ENCODE measurements at regions not wholly inside any gene's neighbourhood (a gene's known extent, or its start where the extent isn't known, plus 50 kb on each side); places are given as distances from the start of the nearest gene placed in this dataset.
"Not testable (repeated sequence)": the region's sequence is repeated elsewhere in the genome, so short reads cannot be mapped to it uniquely, and the experiment has no call there.

DNA sequence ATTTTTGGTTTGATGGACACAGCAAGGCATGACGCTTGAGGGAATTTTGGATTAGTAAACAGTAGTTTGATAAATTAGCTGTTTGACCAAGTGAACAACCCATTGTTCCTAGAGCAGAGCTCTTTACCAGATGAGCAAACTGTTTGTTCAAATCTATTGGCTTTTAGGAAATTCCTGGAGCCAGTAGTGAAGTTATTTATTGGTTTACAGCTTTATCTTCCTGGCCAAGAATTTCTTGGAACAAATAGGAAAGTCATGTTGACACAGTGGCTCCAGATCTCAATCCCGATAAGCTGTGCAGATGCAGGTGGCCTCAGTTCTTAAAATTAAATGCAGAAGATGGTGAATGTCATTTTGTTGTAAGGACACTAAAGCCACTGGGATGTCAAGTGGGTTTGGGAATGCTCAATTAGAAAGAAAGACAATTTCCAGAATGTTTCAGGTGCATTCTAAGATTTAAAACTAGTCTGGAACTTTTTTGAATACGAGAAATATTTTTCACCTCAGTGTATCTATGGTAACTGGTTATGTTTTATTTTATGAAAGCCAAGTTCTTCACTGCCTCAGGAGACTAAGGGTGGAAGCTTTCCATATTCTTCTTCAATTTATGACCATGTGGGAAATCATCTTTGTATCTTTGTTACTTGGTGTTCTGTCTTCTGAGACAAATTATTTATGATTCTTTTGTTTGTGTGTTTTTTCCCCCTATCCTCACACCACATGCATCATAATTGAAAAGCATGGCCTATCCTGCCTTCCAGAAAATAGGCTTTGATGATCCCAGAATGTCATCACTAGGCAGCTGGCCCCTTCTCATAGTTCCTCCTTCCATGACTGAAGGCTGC is 554.5 kb downstream of the STIM2 start:
- intact Hi-C loops (cut with micrococcal nuclease), result no loop called here
- DNase-seq, result no peak
- no peak for ATAC-seq

DNA sequence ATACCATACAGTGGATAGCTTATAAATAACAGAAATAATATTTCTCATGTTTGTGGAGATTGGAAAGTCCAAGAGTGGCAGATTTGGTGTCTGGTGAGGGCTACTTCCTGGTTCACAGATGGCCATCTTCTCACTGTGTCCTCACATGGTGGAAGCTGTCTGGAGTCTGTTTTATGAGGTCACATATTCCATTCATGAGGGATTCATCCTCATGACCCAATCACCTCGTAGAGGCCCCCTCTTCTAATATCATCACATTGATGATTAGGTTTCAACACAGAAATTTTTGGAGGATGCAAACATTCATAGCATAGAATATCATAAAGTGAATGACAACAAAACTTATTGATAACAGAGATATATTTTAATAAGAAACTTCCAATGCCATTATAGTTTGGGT is 568.0 kb downstream of the STIM2 start:
- ATAC-seq (no peak), DNase-seq (no peak)
- intact Hi-C loops (cut with micrococcal nuclease), result no loop called here

DNA sequence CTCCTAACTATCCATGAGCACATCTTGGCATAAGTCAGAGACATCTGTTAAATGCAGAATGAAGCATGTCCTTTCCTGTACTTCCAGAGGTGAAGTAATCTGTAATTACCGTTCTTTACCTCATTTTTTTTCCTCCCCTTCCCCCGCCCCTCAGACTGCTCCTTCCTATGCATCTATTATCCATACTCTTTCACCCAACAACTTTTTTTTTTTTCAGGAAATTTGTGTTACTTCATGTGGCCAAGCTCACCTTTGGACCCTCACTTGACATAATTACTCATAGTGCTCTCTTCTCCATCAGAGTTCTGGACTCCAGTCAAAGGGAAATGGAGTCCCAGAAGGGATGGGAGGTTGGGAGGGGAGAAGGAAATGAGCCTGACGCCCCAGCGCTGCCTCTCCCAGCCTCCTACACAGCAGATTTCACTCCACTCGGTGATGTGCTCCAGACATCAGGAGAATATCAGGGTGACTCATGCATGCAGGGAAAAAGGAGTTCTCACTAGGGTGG is 568.8 kb downstream of the STIM2 start:
- intact Hi-C loops (cut with micrococcal nuclease), result no loop called here
- DNase-seq (peak; percentile 30), ATAC-seq (peak; percentile 84)

DNA sequence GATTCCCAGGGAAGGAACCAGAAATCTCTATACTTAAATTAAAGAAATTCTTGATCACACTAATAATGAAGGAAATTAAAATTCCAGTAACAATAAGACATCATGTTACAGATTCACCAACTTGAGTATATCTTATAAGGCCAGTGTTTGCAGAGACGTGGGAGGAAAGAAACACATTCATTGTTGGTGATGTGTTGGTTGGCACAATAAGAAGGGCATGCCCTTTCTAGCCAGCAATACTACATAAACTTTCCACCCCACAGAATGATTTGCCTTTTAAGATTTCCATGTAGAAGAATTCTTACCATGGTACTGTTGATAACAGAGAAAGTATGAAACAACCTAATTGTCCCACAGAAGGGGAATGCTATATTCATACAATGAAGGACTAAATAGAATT is 581.5 kb downstream of the STIM2 start:
- DNase-seq (no peak), ATAC-seq (no peak)
- intact Hi-C loops (cut with micrococcal nuclease), result no loop called here

- intact Hi-C loops (cut with micrococcal nuclease); DNase-seq; ATAC-seq: not testable (repeated sequence)
Measured at GRCh38 chr4:27442661-27443060, 582.0 kb downstream of the STIM2 start.

DNA sequence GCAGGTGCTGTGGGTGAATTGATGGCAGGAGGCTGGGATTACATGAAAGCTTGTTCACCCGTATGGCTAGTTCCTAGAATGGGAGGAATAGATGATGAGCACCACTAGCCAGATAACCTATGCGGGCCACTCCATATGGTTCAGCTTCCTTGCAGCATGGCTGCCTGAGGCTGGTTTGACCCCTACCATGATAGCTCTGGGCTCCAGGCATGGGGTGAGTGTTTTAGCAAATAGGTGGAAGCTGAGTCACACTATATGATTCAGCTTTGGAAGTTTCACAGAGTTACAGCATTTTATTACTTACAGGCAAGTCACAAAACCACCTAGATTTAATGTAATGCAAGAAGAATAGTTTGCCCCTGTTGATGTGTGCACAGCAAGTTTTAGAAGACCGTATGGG is 603.2 kb downstream of the STIM2 start:
- ATAC-seq (no peak), DNase-seq (no peak)
- intact Hi-C loops (cut with micrococcal nuclease), result no loop called here

GRCh38 chr4:27467351-27467750 is 606.7 kb downstream of the STIM2 start:
- no peak for ATAC-seq
- intact Hi-C loops (cut with micrococcal nuclease), result no loop called here

DNA sequence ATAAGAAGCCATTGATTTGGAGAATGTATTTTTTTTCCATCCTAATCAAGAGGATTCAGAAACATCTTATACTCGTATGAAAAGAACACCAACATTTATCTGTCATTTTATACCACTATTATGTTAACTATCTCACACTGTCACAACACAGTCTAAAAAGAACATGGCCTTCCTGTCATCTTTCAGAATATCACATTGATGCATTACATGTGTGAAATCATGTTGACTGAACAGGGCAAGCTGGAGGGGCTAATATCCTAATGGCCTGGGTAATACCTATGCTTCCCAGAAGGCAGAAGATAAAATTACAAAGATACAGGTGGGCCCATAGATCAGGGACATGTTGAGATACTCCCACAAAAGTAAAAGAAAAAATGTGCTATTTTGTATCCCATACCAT is 611.7 kb downstream of the STIM2 start:
- ATAC-seq (no peak), DNase-seq (no peak)
- intact Hi-C loops (cut with micrococcal nuclease), result no loop called here

More at GRCh38 chr4:27467351-27467750, 606.7 kb downstream of the STIM2 start:
- no peak for DNase-seq

DNA sequence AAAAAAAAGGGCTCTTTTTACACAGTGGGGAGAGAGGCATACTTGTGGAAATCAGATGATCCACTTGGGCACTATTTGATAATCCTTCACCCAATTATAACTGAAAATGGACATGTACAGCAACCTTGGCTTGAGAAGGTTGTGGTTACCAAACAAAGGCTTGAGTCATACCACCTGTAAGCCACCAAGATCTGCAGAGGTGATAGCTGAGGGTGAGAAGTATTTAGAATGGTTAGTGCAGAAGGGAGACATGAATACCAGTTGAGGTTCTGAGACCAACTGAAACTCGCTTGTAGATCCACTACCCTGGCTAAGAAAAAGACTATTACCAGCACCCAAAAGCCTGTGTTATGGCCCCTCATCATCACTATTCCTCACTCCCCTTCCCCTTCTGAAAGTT is 614.0 kb downstream of the STIM2 start:
- ATAC-seq, result no peak
- no peak for DNase-seq
- intact Hi-C loops (cut with micrococcal nuclease), result no loop called here

DNA sequence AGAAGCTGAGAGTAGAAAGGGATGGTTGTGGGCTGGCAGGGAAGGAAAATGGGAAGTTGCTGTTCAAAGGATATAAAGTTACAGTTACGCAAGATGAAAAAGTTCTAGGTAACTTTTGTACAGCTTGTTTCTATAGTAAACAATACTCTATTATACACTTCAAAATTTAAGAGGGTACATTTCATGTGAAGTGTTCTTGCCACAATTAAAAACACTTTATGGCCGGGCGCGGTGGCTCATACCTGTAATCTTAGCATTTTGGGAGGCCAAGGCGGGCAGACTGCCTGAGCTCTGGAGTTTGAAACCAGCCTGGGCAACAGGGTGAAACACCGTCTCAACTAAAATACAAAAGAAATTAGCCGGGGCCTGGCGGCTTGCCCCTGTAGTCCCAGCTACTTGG is 623.6 kb downstream of the STIM2 start:
- ATAC-seq (no peak), DNase-seq (no peak)
- intact Hi-C loops (cut with micrococcal nuclease), result no loop called here

- no peak for DNase-seq
- intact Hi-C loops (cut with micrococcal nuclease), result no loop called here
- no peak for ATAC-seq
Measured at GRCh38 chr4:27490315-27490714, 629.7 kb downstream of the STIM2 start.

DNA sequence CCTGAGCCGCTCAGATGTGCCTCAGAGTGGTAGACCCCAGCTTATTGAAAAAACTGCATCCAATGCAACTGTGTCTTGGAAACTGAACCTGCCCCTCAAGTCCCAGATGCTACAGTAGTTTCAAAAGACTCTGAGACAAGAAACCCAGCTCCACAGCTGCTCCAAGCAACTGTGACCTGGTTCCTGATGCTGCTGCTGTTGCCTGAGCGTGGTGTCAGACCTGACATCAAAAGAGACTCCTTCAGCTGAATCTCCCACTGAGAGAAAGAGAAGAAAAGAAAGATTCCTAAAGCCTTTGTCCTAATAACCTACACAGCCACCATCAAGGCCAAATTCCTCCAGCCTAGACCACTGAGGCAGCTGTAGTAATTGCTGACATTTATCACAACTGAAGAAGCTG is 630.1 kb downstream of the STIM2 start:
- intact Hi-C loops (cut with micrococcal nuclease), result no loop called here
- DNase-seq (no peak), ATAC-seq (no peak)

DNA sequence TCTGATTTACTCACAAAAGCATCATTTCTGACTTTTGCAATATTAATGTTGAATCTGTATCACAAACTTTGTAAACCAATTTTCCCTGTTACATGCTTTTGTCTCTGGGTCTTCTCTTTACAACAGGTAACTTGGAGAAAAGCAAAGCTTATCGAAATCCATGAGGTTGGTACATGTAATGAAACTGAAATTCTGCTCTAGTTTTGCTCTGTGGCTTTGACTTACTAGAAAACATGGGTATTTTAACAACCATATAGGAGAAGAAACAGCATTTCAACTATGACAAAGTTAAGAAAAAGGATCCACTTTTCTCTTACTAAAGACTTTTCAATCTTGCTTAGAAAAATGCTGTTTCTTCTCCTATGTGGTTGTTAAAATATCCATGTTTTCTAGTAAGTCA is 645.8 kb downstream of the STIM2 start:
- intact Hi-C loops (cut with micrococcal nuclease), result no loop called here
- no peak for ATAC-seq
- DNase-seq, result no peak

GRCh38 chr4:27514711-27515110 is 654.1 kb downstream of the STIM2 start:
- intact Hi-C loops (cut with micrococcal nuclease), result no loop called here
- ATAC-seq (no peak), DNase-seq (no peak)

DNA sequence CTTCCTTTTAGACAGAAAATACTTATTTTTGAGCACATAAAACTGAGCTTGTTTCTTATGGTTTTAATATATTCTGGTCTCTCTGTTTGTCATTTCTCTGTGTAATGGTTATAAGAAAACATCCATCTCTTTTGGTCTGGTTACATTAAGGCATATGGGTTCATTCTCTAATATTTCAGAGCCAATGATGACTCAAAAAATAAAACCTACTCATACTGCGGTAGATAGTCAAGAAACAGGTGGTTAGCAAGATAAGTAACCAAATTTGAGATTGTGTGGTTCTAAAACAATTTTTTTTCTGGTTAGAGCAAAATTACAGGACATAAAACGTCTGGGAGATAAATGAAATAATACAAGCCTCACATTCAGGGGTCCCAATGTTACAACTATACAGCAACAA is 654.5 kb downstream of the STIM2 start:
- DNase-seq (no peak), ATAC-seq (no peak)
- intact Hi-C loops (cut with micrococcal nuclease), result no loop called here

DNA sequence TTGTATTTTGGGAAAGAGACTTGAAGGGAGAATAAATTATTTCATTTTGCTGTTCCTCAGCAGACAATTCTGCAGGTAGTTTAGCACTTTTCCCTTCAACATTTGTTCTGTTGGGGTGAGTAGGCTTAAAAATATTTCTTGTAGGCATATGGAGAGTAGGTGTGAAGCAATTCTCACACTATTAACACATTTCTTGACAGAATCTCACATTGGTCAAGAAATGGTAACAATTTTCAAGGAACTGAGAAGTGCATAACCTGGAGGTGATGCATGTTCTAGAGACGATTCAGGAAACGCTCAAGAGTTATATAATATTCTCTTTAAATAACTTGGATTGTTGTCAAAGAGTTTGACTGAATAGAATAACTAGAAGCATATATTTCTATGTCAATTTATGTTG is 658.2 kb downstream of the STIM2 start:
- no peak for DNase-seq
- no peak for ATAC-seq
- intact Hi-C loops (cut with micrococcal nuclease), result no loop called here

- no peak for DNase-seq
- ATAC-seq, result no peak
- intact Hi-C loops (cut with micrococcal nuclease), result no loop called here
Measured at GRCh38 chr4:27524224-27524623, 663.6 kb downstream of the STIM2 start.

DNA sequence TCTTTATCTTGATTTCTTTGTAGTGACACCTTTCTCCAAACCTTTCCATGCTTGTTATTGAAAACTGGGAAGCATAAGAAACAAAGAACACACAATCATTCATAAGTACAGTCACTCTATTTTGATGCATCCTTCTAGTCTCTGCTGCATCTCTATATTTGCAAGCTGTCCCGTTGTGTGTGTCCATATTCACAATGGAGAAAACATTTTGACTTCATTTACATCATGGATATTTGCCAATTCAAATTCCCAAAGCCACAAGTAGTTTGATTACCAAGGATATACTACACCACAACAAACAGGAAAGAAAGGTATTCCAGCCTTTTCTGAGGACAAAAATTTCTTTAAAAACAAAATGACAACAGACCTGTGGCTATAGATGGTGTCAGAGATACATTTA is 673.8 kb downstream of the STIM2 start:
- no peak for DNase-seq
- intact Hi-C loops (cut with micrococcal nuclease), result no loop called here
- ATAC-seq, result no peak

GRCh38 chr4:27568236-27568951 is 707.8 kb downstream of the STIM2 start:
- intact Hi-C loops (cut with micrococcal nuclease), result no loop called here
- DNase-seq (no peak), ATAC-seq (no peak)

GRCh38 chr4:27568952-27569319 is 708.3 kb downstream of the STIM2 start:
- no peak for DNase-seq
- intact Hi-C loops (cut with micrococcal nuclease), result no loop called here
- no peak for ATAC-seq

DNA sequence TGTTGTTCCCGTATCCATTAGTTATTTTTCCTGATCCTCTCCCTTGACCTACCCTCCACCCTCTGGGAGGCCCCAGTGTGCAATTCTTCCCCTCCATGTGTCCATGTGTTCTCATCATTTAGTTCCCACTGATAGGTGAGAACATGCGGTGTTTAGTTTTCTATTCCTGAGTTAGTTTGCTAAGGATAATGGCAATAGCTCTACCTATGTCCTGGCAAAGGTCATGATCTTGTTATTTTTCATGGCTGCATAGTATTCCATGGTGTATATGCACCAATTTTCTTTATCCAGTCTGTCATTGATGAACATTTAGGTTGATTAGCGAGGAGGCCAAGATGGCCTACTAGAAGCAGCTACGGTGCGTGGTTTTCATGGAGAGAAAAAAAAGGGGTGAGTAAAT is 714.1 kb downstream of the STIM2 start:
- intact Hi-C loops (cut with micrococcal nuclease), result no loop called here
- no peak for DNase-seq
- ATAC-seq, result no peak

Measured in left ventricle myocardium superior (tissue), 1 donor.